GM21786 (cell line): ENCODE measurements at regions not wholly inside any gene's neighbourhood (a gene's known extent, or its start where the extent isn't known, plus 50 kb on each side); places are given as distances from the start of the nearest gene placed in this dataset.

Source experiments
- ATAC-seq: cut with Tn5 transposase; IDR thresholded peaks from one replicate; pipeline ENCODE4 v1.9.1; 2021; ENCODE audit not compliant: unreplicated experiment

- ATAC-seq = no peak
Observed at GRCh38 chr12:102601621-102602020, 121.3 kb upstream of the IGF1 start.

- ATAC-seq = no peak
Observed at GRCh38 chr12:102596687-102597086, 116.3 kb upstream of the IGF1 start.

- no peak for ATAC-seq
Observed at GRCh38 chr12:102596031-102596430, 115.7 kb upstream of the IGF1 start.

GRCh38 chr12:102595315-102595714 is 115.0 kb upstream of the IGF1 start:
- ATAC-seq = no peak

GRCh38 chr12:102593134-102593533 is 112.8 kb upstream of the IGF1 start:
- no peak for ATAC-seq

- no peak for ATAC-seq
Observed at GRCh38 chr12:102592134-102592533, 111.8 kb upstream of the IGF1 start.

- no peak for ATAC-seq
Observed at GRCh38 chr12:102573237-102573636, 92.9 kb upstream of the IGF1 start.

GRCh38 chr12:102571889-102572288 is 91.5 kb upstream of the IGF1 start:
- no peak for ATAC-seq

GRCh38 chr12:102570256-102570655 is 89.9 kb upstream of the IGF1 start:
- no peak for ATAC-seq

GRCh38 chr12:102569803-102570202 is 89.4 kb upstream of the IGF1 start:
- ATAC-seq = no peak

GRCh38 chr12:102568276-102568675 is 87.9 kb upstream of the IGF1 start:
- no peak for ATAC-seq

- no peak for ATAC-seq
Observed at GRCh38 chr12:102567031-102567985, 86.9 kb upstream of the IGF1 start.

GRCh38 chr12:102565555-102565954 is 85.2 kb upstream of the IGF1 start:
- no peak for ATAC-seq

- ATAC-seq = no peak
Observed at GRCh38 chr12:102564026-102564425, 83.7 kb upstream of the IGF1 start.

GRCh38 chr12:102562836-102563425 is 82.6 kb upstream of the IGF1 start:
- no peak for ATAC-seq

- no peak for ATAC-seq
Observed at GRCh38 chr12:102551186-102551585, 70.8 kb upstream of the IGF1 start.

- no peak for ATAC-seq
Observed at GRCh38 chr12:102549691-102550090, 69.3 kb upstream of the IGF1 start.

- ATAC-seq = no peak
Observed at GRCh38 chr12:102548543-102548942, 68.2 kb upstream of the IGF1 start.

- no peak for ATAC-seq
Observed at GRCh38 chr12:102543494-102544485, 63.4 kb upstream of the IGF1 start.

GRCh38 chr12:102542816-102543440 is 62.6 kb upstream of the IGF1 start:
- ATAC-seq = no peak
